ENCODE measurements at regions not wholly inside any gene's neighbourhood (a gene's known extent, or its start where the extent isn't known, plus 50 kb on each side); places are given as distances from the start of the nearest gene placed in this dataset.

DNA sequence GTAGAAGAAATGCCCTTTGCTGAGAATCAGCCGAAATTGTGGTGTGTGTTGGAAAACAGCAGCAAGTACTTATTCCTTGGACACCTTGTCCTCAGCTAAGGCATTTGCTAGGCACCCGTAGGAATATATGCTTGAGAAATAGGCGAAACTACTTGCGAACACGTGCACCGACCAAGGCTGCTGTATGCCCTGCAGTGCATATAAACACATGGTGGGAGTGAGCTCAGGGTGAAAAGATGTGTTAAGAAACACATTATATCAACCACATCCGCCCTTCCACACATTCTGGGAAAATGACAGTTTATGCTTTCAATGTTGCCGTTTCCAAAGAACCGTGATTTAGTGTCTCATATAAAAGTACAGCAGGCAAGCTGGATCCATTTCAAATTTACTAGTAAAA is 199.2 kb downstream of the JCAD start:
- Histone ChIP-seq H3K79me2 (ENCODE audit: insufficient read depth, low read length) (no peaks in the 10 kb centered on the region), H2AFZ (ENCODE audit: low read length) (no peak overlapping the region), H4K20me1 (ENCODE audit: insufficient read depth, low read length, poor library complexity, severe bottlenecking) (no peaks in the 10 kb centered on the region), H3K9me2 (replicated peaks; ENCODE audit: low read depth, low read length) (no peaks in the 10 kb centered on the region), H3F3A (ENCODE audit: low read depth) (no peaks in the 10 kb centered on the region), H3K9ac (ENCODE audit: low read depth, low read length, poor library complexity, severe bottlenecking) (no peak overlapping the region), H3K27me3 (ENCODE audit: insufficient read depth, low read length, poor library complexity, severe bottlenecking) (no peaks in the 10 kb centered on the region), H3K4me1 (ENCODE audit: insufficient read depth, low read length, poor library complexity, severe bottlenecking) (no peaks in the 10 kb centered on the region), H3K4me2 (ENCODE audit: low read depth, low read length, poor library complexity, severe bottlenecking) (no peak overlapping the region), H3K4me3 (ENCODE audit: low read length, poor library complexity, severe bottlenecking) (no peak overlapping the region), H3K36me3 (ENCODE audit: insufficient read depth, low read length) (no peaks in the 10 kb centered on the region), H3K9me3 (ENCODE audit: insufficient read depth, low read depth, low read length) (no peaks in the 10 kb centered on the region)
- TF ChIP-seq, protein P1, sequence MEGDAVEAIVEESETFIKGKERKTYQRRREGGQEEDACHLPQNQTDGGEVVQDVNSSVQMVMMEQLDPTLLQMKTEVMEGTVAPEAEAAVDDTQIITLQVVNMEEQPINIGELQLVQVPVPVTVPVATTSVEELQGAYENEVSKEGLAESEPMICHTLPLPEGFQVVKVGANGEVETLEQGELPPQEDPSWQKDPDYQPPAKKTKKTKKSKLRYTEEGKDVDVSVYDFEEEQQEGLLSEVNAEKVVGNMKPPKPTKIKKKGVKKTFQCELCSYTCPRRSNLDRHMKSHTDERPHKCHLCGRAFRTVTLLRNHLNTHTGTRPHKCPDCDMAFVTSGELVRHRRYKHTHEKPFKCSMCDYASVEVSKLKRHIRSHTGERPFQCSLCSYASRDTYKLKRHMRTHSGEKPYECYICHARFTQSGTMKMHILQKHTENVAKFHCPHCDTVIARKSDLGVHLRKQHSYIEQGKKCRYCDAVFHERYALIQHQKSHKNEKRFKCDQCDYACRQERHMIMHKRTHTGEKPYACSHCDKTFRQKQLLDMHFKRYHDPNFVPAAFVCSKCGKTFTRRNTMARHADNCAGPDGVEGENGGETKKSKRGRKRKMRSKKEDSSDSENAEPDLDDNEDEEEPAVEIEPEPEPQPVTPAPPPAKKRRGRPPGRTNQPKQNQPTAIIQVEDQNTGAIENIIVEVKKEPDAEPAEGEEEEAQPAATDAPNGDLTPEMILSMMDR (conservative IDR thresholded peaks at IDR 0.05; ENCODE audit: low read length), result no peak
- no peak for TF ChIP-seq EZH2phosphoT487 (IDR thresholded peaks at IDR 0.05; ENCODE audit: borderline replicate concordance)

DNA sequence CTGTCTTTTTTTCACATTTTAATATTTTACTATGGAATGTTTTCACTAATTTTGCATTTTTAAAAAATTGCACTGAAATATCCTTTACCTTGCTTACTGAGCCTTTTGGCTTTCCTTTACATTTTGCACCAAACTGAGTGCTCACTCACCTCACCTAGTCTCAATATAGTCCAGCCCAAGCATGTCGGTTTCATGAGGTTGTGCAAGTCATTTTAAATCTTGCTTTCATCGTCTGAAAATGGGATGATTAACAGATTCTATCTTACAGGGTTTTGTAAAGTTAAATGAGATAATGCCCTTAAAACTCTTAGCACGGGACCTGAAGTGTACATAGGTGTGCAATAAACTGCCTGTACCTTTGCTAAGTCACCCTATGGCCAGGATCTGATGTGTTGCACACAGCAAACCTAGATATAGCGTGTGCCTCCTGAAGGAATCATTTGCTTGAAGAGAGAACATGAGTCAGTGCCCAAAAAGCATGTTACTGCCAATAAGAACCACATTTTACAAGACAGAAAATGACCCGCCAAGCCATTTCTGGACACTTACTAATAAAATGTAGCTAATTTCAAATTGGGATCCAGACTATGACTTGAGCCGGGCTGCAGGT is 199.8 kb downstream of the JCAD start:
- Histone ChIP-seq H3K4me2 (ENCODE audit: low read depth, low read length, poor library complexity, severe bottlenecking) (no peak overlapping the region), H4K20me1 (ENCODE audit: insufficient read depth, low read length, poor library complexity, severe bottlenecking) (no peaks in the 10 kb centered on the region), H3K9ac (ENCODE audit: low read depth, low read length, poor library complexity, severe bottlenecking) (no peak overlapping the region), H3K9me2 (replicated peaks; ENCODE audit: low read depth, low read length) (no peaks in the 10 kb centered on the region), H3F3A (ENCODE audit: low read depth) (no peaks in the 10 kb centered on the region), H3K79me2 (ENCODE audit: insufficient read depth, low read length) (no peaks in the 10 kb centered on the region), H3K36me3 (ENCODE audit: insufficient read depth, low read length) (no peaks in the 10 kb centered on the region), H2AFZ (ENCODE audit: low read length) (no peak overlapping the region), H3K4me3 (ENCODE audit: low read length, poor library complexity, severe bottlenecking) (no peak overlapping the region), H3K27me3 (ENCODE audit: insufficient read depth, low read length, poor library complexity, severe bottlenecking) (no peaks in the 10 kb centered on the region), H3K9me3 (ENCODE audit: insufficient read depth, low read depth, low read length) (no peaks in the 10 kb centered on the region), H3K4me1 (ENCODE audit: insufficient read depth, low read length, poor library complexity, severe bottlenecking) (no peaks in the 10 kb centered on the region)
- TF ChIP-seq, protein P1 (conservative IDR thresholded peaks at IDR 0.05; ENCODE audit: low read length), result no peak
- no peak for TF ChIP-seq EZH2phosphoT487 (IDR thresholded peaks at IDR 0.05; ENCODE audit: borderline replicate concordance)

DNA sequence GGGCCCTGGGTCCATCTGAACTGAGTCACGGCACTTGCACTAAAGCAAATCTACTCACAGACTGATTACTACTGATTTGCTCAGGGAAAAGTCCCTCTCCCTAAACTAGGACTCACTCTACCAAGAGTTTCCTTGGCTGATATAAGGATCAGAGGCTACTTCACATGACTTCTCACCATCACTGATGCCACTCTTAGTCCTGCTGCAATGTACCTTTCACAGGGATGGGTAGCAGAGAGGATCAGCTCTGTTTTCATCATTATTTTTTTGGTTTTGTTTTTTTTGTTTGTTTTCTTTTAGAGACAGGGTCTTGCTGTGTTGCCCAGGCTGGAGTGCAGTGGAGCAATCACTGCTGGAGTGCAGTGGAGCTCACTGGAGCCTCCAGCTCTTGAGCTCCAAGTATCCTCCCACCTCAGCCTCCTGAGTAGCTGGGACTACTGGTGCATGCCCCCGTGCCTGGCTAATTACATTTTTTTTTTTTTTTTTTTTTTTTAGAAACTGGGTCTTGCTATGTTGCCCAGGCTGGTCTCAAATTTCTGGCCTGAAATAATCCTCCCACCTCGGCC is 200.6 kb downstream of the JCAD start:
- no peak overlapping the region for H3K4me3 ChIP-seq (ENCODE audit: low read length, poor library complexity, severe bottlenecking)
- H3K27me3 ChIP-seq (ENCODE audit: insufficient read depth, low read length, poor library complexity, severe bottlenecking), result no peaks in the 10 kb centered on the region
- no peaks in the 10 kb centered on the region for H4K20me1 ChIP-seq (ENCODE audit: insufficient read depth, low read length, poor library complexity, severe bottlenecking)
- no peak for TF ChIP-seq EZH2phosphoT487 (IDR thresholded peaks at IDR 0.05; ENCODE audit: borderline replicate concordance)
- TF ChIP-seq, protein P1 (conservative IDR thresholded peaks at IDR 0.05; ENCODE audit: low read length), result no peak
- H3K36me3 ChIP-seq (ENCODE audit: insufficient read depth, low read length), result no peaks in the 10 kb centered on the region
- H3K79me2 ChIP-seq (ENCODE audit: insufficient read depth, low read length), result no peaks in the 10 kb centered on the region
- H3K9me3 ChIP-seq (ENCODE audit: insufficient read depth, low read depth, low read length), result no peaks in the 10 kb centered on the region
- no peak overlapping the region for H3K4me2 ChIP-seq (ENCODE audit: low read depth, low read length, poor library complexity, severe bottlenecking)
- no peaks in the 10 kb centered on the region for H3K4me1 ChIP-seq (ENCODE audit: insufficient read depth, low read length, poor library complexity, severe bottlenecking)
- no peaks in the 10 kb centered on the region for H3K9me2 ChIP-seq (replicated peaks; ENCODE audit: low read depth, low read length)
- no peak overlapping the region for H2AFZ ChIP-seq (ENCODE audit: low read length)
- no peaks in the 10 kb centered on the region for H3F3A ChIP-seq (ENCODE audit: low read depth)
- H3K9ac ChIP-seq (ENCODE audit: low read depth, low read length, poor library complexity, severe bottlenecking), result no peak overlapping the region

Data from Loucy (cell line).